ENCODE measurements at regions not wholly inside any gene's neighbourhood (a gene's known extent, or its start where the extent isn't known, plus 50 kb on each side); places are given as distances from the start of the nearest gene placed in this dataset.
A peak's percentile ranks its signal among the peaks of the same experiment; 100 is the strongest.

DNA sequence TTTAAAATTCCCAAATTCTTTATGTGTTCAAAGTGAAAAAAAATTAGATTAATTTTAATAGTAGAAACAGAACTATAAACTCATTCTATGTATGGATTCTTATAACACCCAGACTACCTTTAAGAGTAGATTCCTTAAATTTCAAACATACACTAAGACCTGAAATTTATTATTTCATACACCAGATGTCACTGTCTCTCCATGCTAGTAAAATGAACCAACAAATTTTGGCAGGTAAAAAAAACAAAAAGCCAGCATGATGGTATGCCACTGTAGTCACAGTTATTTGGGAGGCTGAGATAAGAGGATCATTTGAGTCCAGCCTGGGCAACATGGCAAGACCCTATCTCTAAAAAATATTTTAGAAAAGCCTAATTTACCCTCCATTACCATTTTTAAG lies 461.3 kb upstream of the NAALADL2 start:
- H3K9me3 Mint-ChIP-seq (ENCODE audit: low read depth), result peaks cover 12% of the 10 kb centered on the region
- H3K36me3 Mint-ChIP-seq (ENCODE audit: low read depth), result no peaks in the 10 kb centered on the region
- TF ChIP-seq, protein P1, sequence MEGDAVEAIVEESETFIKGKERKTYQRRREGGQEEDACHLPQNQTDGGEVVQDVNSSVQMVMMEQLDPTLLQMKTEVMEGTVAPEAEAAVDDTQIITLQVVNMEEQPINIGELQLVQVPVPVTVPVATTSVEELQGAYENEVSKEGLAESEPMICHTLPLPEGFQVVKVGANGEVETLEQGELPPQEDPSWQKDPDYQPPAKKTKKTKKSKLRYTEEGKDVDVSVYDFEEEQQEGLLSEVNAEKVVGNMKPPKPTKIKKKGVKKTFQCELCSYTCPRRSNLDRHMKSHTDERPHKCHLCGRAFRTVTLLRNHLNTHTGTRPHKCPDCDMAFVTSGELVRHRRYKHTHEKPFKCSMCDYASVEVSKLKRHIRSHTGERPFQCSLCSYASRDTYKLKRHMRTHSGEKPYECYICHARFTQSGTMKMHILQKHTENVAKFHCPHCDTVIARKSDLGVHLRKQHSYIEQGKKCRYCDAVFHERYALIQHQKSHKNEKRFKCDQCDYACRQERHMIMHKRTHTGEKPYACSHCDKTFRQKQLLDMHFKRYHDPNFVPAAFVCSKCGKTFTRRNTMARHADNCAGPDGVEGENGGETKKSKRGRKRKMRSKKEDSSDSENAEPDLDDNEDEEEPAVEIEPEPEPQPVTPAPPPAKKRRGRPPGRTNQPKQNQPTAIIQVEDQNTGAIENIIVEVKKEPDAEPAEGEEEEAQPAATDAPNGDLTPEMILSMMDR (IDR thresholded peaks at IDR 0.05), result peak; percentile 76
- H3K27ac Mint-ChIP-seq (ENCODE audit: unreplicated experiment), result no peak overlapping the region
- no peak for DNase-seq (ENCODE audit: low spot score)
- H3K27me3 Mint-ChIP-seq (ENCODE audit: low read depth), result peaks cover 4% of the 10 kb centered on the region
- no peaks in the 10 kb centered on the region for H3K4me1 Mint-ChIP-seq (ENCODE audit: low read depth)
- H3K4me3 Mint-ChIP-seq (ENCODE audit: unreplicated experiment), result no peak overlapping the region

DNA sequence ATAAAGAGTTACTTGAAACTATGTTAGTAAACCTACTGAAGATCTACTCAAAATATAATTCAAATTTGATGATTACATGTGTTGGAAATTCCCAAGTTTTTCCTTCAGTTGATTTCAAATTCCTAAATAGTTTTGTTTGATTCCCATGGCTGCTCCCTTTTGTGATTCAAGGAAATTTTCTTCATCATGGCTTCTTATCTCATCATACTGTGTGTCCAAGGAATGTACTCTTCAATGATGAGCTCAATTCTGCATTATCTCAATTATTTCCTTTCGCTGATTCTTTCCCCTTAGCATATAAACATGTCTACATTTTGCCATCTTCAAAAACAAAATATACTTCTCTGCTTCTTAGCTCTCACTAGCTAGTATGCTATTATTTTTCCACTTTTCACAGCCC lies 460.4 kb upstream of the NAALADL2 start:
- peaks cover 4% of the 10 kb centered on the region for H3K27me3 Mint-ChIP-seq (ENCODE audit: low read depth)
- H3K4me3 Mint-ChIP-seq (ENCODE audit: unreplicated experiment), result no peak overlapping the region
- H3K36me3 Mint-ChIP-seq (ENCODE audit: low read depth), result no peaks in the 10 kb centered on the region
- H3K9me3 Mint-ChIP-seq (ENCODE audit: low read depth), result peaks cover 12% of the 10 kb centered on the region
- H3K27ac Mint-ChIP-seq (ENCODE audit: unreplicated experiment), result no peak overlapping the region
- TF ChIP-seq, protein P1 (IDR thresholded peaks at IDR 0.05), result no peak
- H3K4me1 Mint-ChIP-seq (ENCODE audit: low read depth), result no peaks in the 10 kb centered on the region
- DNase-seq (ENCODE audit: low spot score), result no peak

DNA sequence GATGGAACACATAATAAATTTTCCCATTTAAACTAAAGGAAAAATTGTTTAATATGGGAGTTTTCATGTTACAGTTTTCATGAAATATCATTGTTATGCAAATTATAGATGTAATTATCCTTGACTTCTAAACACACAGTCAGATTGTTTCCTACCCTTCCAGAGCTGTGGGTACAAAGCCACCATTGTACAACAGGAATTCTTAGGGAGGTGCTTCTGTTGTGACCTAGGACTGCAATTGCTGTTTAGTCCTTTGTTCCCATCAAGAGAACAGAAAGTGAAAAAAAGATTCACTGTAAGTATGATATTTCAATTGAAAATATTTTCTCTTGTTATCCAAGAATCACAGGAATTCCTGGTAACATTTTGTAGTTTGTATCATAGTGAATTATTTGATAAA lies 455.3 kb upstream of the NAALADL2 start:
- TF ChIP-seq, protein P1 (IDR thresholded peaks at IDR 0.05), result no peak
- Mint-ChIP-seq H3K27ac (ENCODE audit: unreplicated experiment) (no peak overlapping the region), H3K36me3 (ENCODE audit: low read depth) (no peaks in the 10 kb centered on the region)

GRCh38 chr3:174408310-174408709 lies 450.8 kb upstream of the NAALADL2 start:
- Mint-ChIP-seq H3K4me3 (ENCODE audit: unreplicated experiment) (no peak overlapping the region), H3K27me3 (ENCODE audit: low read depth) (no peaks in the 10 kb centered on the region), H3K36me3 (ENCODE audit: low read depth) (no peaks in the 10 kb centered on the region), H3K27ac (ENCODE audit: unreplicated experiment) (no peak overlapping the region), H3K9me3 (ENCODE audit: low read depth) (peaks cover 5% of the 10 kb centered on the region), H3K4me1 (ENCODE audit: low read depth) (peaks cover 9% of the 10 kb centered on the region)
- no peak for DNase-seq (ENCODE audit: low spot score)
- TF ChIP-seq, protein P1 (IDR thresholded peaks at IDR 0.05), result no peak

More for the DNA sequence above, 455.3 kb upstream of the NAALADL2 start:
- H3K4me3 Mint-ChIP-seq (ENCODE audit: unreplicated experiment), result no peak overlapping the region
- no peaks in the 10 kb centered on the region for H3K4me1 Mint-ChIP-seq (ENCODE audit: low read depth)
- peaks cover 17% of the 10 kb centered on the region for H3K9me3 Mint-ChIP-seq (ENCODE audit: low read depth)
- no peak for DNase-seq (ENCODE audit: low spot score)
- peaks cover 4% of the 10 kb centered on the region for H3K27me3 Mint-ChIP-seq (ENCODE audit: low read depth)

- Mint-ChIP-seq H3K9me3 (ENCODE audit: low read depth) (peaks cover 5% of the 10 kb centered on the region), H3K36me3 (ENCODE audit: low read depth) (no peaks in the 10 kb centered on the region), H3K27ac (ENCODE audit: unreplicated experiment) (no peak overlapping the region), H3K27me3 (ENCODE audit: low read depth) (no peaks in the 10 kb centered on the region), H3K4me3 (ENCODE audit: unreplicated experiment) (no peak overlapping the region), H3K4me1 (ENCODE audit: low read depth) (peaks cover 14% of the 10 kb centered on the region)
- TF ChIP-seq, protein P1 (IDR thresholded peaks at IDR 0.05), result no peak
- DNase-seq (ENCODE audit: low spot score), result no peak
Observed at GRCh38 chr3:174409086-174409743, 449.9 kb upstream of the NAALADL2 start.

Data from chondrocyte (in vitro differentiated cells).